Motor neuron (in vitro differentiated cells): ENCODE measurements at regions not wholly inside any gene's neighbourhood (a gene's known extent, or its start where the extent isn't known, plus 50 kb on each side); places are given as distances from the start of the nearest gene placed in this dataset.
"Not testable (repeated sequence)": the region's sequence is repeated elsewhere in the genome, so short reads cannot be mapped to it uniquely, and the experiment has no call there.

Experiments used
- ATAC-seq, 8 experiments: fragments of 200-7000 bp; cut with Tn5 transposase; replicated peaks in 6 of 8; 2 replicates each; pipeline ENCODE4 v1.8.0; 2021; ENCODE audit warnings: mild to moderate bottlenecking in 8 of 8, moderate library complexity in 8 of 8
- H3K27ac ChIP-seq, 2 donors: fragments of 250-450 bp; sonication (Bioruptor Pico); 2 replicates each; pipeline ENCODE4 v1.9.0; 2021; ENCODE audit warnings: antibody characterized with exemption in 2 of 2, mild to moderate bottlenecking in 2 of 2, moderate library complexity in 1 of 2
- H3K4me1 ChIP-seq, 2 donors: fragments of 250-450 bp; sonication (Bioruptor Pico); replicated peaks in 1 of 2; 2 replicates each; pipeline ENCODE4 v1.6.1; 2021; ENCODE audit warnings: antibody characterized with exemption in 2 of 2, mild to moderate bottlenecking in 2 of 2, moderate library complexity in 1 of 2
- H3K4me3 ChIP-seq, 5 donors: fragments of 250-450 bp; sonication (Bioruptor Pico); 2 replicates each; pipeline ENCODE4 v1.9.0; 2021; ENCODE audit warnings: antibody characterized with exemption in 5 of 5, mild to moderate bottlenecking in 5 of 5, moderate library complexity in 4 of 5
- WGBS, 10 experiments: fragments of 450-650 bp; shearing (Covaris generic); methylation state at CpG; one replicate each; pipeline ENCODE4 v1.0.0; 2022; 5-methylcytosine and 5-hydroxymethylcytosine counted together
- in situ Hi-C, 9 experiments: fragments of 400-800 bp; cut with MboI; loops; one replicate each; pipeline ENCODE4 v1.15.0; 2021; ENCODE audit warnings: low sequenced_read_pairs in 9 of 9, low pct_unique_long_range_greater_than_20kb in 2 of 9; ENCODE audit not compliant: unreplicated experiment in 9 of 9

GRCh38 chr16:64083428-64084129 is 1038.3 kb downstream of the CDH11 start:
- WGBS, 10 experiments, result 27 to 100% (median 91%) methylated on average over 1 to 4 of the region's 4 CpGs; no CpG with 5 or more reads in 2 of the 10 experiments
- no peak for ATAC-seq
- Histone ChIP-seq H3K27ac (no peak overlapping the region), H3K4me3 (no peak overlapping the region), H3K4me1 (no peaks in the 10 kb centered on the region)
- in situ Hi-C loops, result loop anchor here in 1 of 9 experiments (25.0 kb wide), 1 partner anchor 379 kb away; no protein-coding TSS in a partner anchor

- no peak overlapping the region for H3K27ac ChIP-seq
- 58 to 100% (median 95%) methylated on average over 1 to 2 of the region's 2 CpGs; no CpG with 5 or more reads in 2 of the 10 experiments for WGBS, 10 experiments
- H3K4me1 ChIP-seq, result no peaks in the 10 kb centered on the region
- ATAC-seq, result no peak
- no peak overlapping the region for H3K4me3 ChIP-seq
- in situ Hi-C loops, result loop anchor here in 1 of 9 experiments (25.0 kb wide), 1 partner anchor 385 kb away; no protein-coding TSS in a partner anchor
Measured at GRCh38 chr16:64077242-64077641, 1044.6 kb downstream of the CDH11 start.

GRCh38 chr16:64074706-64075105 is 1047.2 kb downstream of the CDH11 start:
- in situ Hi-C loops, result loop anchor here in 1 of 9 experiments (25.0 kb wide), 1 partner anchor 388 kb away; no protein-coding TSS in a partner anchor
- no peak for ATAC-seq
- H3K27ac ChIP-seq, result no peak overlapping the region
- WGBS, 10 experiments, result 7 to 100% (median 67%) methylated on average over 1 to 3 of the region's 3 CpGs
- no peaks in the 10 kb centered on the region for H3K4me1 ChIP-seq
- H3K4me3 ChIP-seq, result no peak overlapping the region

GRCh38 chr16:64072131-64072730 is 1049.6 kb downstream of the CDH11 start:
- in situ Hi-C loops, H3K27ac ChIP-seq, H3K4me3 ChIP-seq, H3K4me1 ChIP-seq, ATAC-seq: not testable (repeated sequence)
- 71 to 100% (median 97%) methylated on average over 1 to 6 of the region's 34 CpGs; no CpG with 5 or more reads in 7 of the 10 experiments for WGBS, 10 experiments

GRCh38 chr16:64065523-64065922 is 1056.3 kb downstream of the CDH11 start:
- WGBS, 10 experiments, result 20 to 100% (median 40%) methylated on average over 1 of the region's 1 CpG; no CpG with 5 or more reads in 3 of the 10 experiments
- Histone ChIP-seq H3K4me1 (no peaks in the 10 kb centered on the region), H3K4me3 (no peak overlapping the region), H3K27ac (no peak overlapping the region)
- no peak for ATAC-seq
- in situ Hi-C loops, result no loop called here

GRCh38 chr16:64061621-64062020 is 1060.2 kb downstream of the CDH11 start:
- no peaks in the 10 kb centered on the region for H3K4me1 ChIP-seq
- 88 to 100% (median 100%) methylated on average over 1 of the region's 1 CpG; no CpG with 5 or more reads in 5 of the 10 experiments for WGBS, 10 experiments
- no peak overlapping the region for H3K4me3 ChIP-seq
- H3K27ac ChIP-seq, result no peak overlapping the region
- ATAC-seq, result no peak
- in situ Hi-C loops, result no loop called here

GRCh38 chr16:64060631-64061030 is 1061.2 kb downstream of the CDH11 start:
- H3K27ac ChIP-seq, result no peak overlapping the region
- in situ Hi-C loops, result no loop called here
- H3K4me1 ChIP-seq, result no peaks in the 10 kb centered on the region
- WGBS, 10 experiments, result 70 to 100% (median 93%) methylated on average over 2 to 3 of the region's 3 CpGs
- no peak for ATAC-seq
- H3K4me3 ChIP-seq, result no peak overlapping the region

GRCh38 chr16:64058685-64059084 is 1063.2 kb downstream of the CDH11 start:
- ATAC-seq, result no peak
- Histone ChIP-seq H3K4me1 (no peaks in the 10 kb centered on the region), H3K27ac (no peak overlapping the region), H3K4me3 (no peak overlapping the region)
- in situ Hi-C loops, result no loop called here
- WGBS, 10 experiments, result 53 to 100% (median 81%) methylated on average over 1 to 3 of the region's 3 CpGs; no CpG with 5 or more reads in 2 of the 10 experiments

- peak in 4 of 8 experiments; percentile 24 to 61 (median 42) for ATAC-seq
- Histone ChIP-seq H3K4me3 (no peak overlapping the region), H3K4me1 (no peaks in the 10 kb centered on the region), H3K27ac (no peak overlapping the region)
- in situ Hi-C loops, result no loop called here
Measured at GRCh38 chr16:64051824-64052223, 1070.0 kb downstream of the CDH11 start.

- no peaks in the 10 kb centered on the region for H3K4me1 ChIP-seq
- no peak overlapping the region for H3K27ac ChIP-seq
- ATAC-seq, result no peak
- H3K4me3 ChIP-seq, result no peak overlapping the region
- 20 to 100% (median 86%) methylated on average over 1 of the region's 1 CpG; no CpG with 5 or more reads in 1 of the 10 experiments for WGBS, 10 experiments
- in situ Hi-C loops, result loop anchor here in 2 of 9 experiments (25.0 kb wide), 3 partner anchors 336 to 686 kb away; no protein-coding TSS in a partner anchor
Measured at GRCh38 chr16:64047878-64048277, 1074.0 kb downstream of the CDH11 start.

GRCh38 chr16:64047207-64047606 is 1074.7 kb downstream of the CDH11 start:
- no peak for ATAC-seq
- 82 to 100% (median 100%) methylated on average over 1 of the region's 1 CpG; no CpG with 5 or more reads in 1 of the 10 experiments for WGBS, 10 experiments

GRCh38 chr16:64035337-64035736 is 1086.5 kb downstream of the CDH11 start:
- Histone ChIP-seq H3K27ac (no peak overlapping the region), H3K4me1 (no peaks in the 10 kb centered on the region), H3K4me3 (no peak overlapping the region)
- no peak for ATAC-seq
- in situ Hi-C loops, result loop anchor here in 2 of 9 experiments (25.0 kb wide), 3 partner anchors 323 to 673 kb away; no protein-coding TSS in a partner anchor
- WGBS, 10 experiments, result 71 to 100% (median 96%) methylated on average over 1 to 2 of the region's 2 CpGs; no CpG with 5 or more reads in 4 of the 10 experiments

More at GRCh38 chr16:64047207-64047606, 1074.7 kb downstream of the CDH11 start:
- H3K4me3 ChIP-seq, result no peak overlapping the region
- no peak overlapping the region for H3K27ac ChIP-seq
- in situ Hi-C loops, result loop anchor here in 2 of 9 experiments (25.0 kb wide), 3 partner anchors 335 to 685 kb away; no protein-coding TSS in a partner anchor
- H3K4me1 ChIP-seq, result no peaks in the 10 kb centered on the region

- 58 to 100% (median 77%) methylated on average over 1 to 3 of the region's 3 CpGs; no CpG with 5 or more reads in 4 of the 10 experiments for WGBS, 10 experiments
Measured at GRCh38 chr16:64019339-64019738, 1102.5 kb downstream of the CDH11 start.

More at GRCh38 chr16:64019339-64019738, 1102.5 kb downstream of the CDH11 start:
- no peaks in the 10 kb centered on the region for H3K4me1 ChIP-seq
- H3K4me3 ChIP-seq, result no peak overlapping the region
- in situ Hi-C loops, result no loop called here
- no peak overlapping the region for H3K27ac ChIP-seq
- ATAC-seq, result no peak
